ENCODE measurements at regions not wholly inside any gene's neighbourhood (a gene's known extent, or its start where the extent isn't known, plus 50 kb on each side); places are given as distances from the start of the nearest gene placed in this dataset.

GRCh38 chr5:164741376-164741775, 1236.0 kb downstream of the MAT2B start:
- no peak for TF ChIP-seq CTCF (IDR thresholded peaks at IDR 0.05; ENCODE audit: borderline replicate concordance, insufficient read depth, low read depth, low read length)
- H3K4me3 ChIP-seq (ENCODE audit: low read depth, low read length): no peak overlapping the region

DNA sequence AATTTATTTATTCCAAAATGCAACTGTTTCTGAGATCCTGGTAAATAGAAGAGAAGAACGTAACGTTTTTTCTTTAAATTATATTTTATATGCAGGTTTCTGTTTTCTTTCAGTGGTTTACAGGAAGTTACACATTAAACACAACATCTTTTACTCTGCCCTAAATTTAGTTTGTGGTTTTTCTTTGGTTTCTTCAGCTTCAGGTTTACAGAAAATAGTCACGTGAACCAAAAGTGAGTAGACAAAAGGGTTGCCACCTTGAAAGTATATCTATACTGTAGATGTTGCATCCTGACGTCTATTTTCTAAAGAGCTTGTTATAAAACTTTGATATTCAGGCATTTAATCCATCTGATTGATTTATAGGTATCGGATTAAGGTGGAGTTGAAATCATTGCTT, 1236.6 kb downstream of the MAT2B start:
- H3K4me3 ChIP-seq (ENCODE audit: low read depth, low read length): no peak overlapping the region
- TF ChIP-seq CTCF (IDR thresholded peaks at IDR 0.05; ENCODE audit: borderline replicate concordance, insufficient read depth, low read depth, low read length): no peak

- H3K4me3 ChIP-seq (ENCODE audit: low read depth, low read length): no peak overlapping the region
- TF ChIP-seq CTCF (IDR thresholded peaks at IDR 0.05; ENCODE audit: borderline replicate concordance, insufficient read depth, low read depth, low read length): no peak
Observed at GRCh38 chr5:164746723-164747122, 1241.3 kb downstream of the MAT2B start.

DNA sequence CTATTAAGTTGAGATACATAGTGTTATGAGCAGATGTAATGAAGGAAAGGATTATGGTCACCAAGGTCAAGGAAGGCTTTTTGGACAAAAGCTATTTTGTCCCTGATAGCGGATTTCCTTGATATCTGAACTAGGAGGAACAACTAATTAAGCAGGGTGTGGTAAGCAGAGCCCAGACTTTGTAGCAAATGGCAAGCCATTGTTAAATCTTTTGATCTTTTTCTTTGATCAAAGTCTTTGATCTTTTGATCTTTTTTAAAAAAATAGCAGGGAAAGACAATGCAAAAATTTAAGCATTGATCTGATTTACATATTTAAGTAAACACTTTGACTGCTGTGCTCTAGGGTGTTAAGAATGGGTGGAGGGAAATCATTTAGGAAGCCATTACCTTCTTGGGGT, 1242.0 kb downstream of the MAT2B start:
- TF ChIP-seq CTCF (IDR thresholded peaks at IDR 0.05; ENCODE audit: borderline replicate concordance, insufficient read depth, low read depth, low read length): no peak
- H3K4me3 ChIP-seq (ENCODE audit: low read depth, low read length): no peak overlapping the region

DNA sequence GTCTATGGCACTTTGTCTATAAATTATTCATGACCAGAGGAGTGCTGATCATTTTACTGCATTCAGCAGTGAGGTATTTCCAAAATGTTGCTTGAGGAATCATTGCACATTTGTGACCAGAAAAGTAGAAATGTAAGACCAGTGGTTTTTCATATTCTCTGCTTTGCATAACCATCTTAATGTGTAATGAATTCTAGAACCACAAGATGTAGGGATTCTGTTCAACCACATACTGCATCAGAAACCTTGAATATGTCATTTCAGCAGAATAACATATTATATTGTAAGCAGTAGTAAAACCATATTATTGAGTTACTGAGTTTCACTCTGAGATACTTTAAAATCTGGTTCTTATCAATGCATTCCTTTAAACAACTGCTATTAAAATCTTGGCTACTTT, 1243.4 kb downstream of the MAT2B start:
- no peak for TF ChIP-seq CTCF (IDR thresholded peaks at IDR 0.05; ENCODE audit: borderline replicate concordance, insufficient read depth, low read depth, low read length)
- H3K4me3 ChIP-seq (ENCODE audit: low read depth, low read length): no peak overlapping the region

DNA sequence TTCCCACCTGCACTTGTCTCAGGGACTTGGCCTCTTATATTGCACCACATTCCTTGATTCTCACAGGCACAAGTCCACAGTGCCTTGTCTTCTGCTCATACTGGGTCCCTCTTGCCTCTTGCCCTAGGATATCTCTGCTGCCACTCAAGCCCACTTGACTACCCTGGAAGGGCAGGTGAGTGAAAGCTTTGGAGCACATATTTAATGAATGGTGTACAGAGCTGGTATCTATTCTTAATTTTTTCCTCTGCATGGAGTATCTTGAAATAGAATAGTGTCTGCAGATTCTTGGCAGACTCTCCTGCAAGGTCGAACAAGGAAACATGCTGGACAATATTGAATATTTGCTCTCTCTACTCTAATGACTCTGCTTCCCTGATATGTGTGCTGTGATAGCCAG, 1248.0 kb downstream of the MAT2B start:
- H3K4me3 ChIP-seq (ENCODE audit: low read depth, low read length): no peak overlapping the region
- no peak for TF ChIP-seq CTCF (IDR thresholded peaks at IDR 0.05; ENCODE audit: borderline replicate concordance, insufficient read depth, low read depth, low read length)

DNA sequence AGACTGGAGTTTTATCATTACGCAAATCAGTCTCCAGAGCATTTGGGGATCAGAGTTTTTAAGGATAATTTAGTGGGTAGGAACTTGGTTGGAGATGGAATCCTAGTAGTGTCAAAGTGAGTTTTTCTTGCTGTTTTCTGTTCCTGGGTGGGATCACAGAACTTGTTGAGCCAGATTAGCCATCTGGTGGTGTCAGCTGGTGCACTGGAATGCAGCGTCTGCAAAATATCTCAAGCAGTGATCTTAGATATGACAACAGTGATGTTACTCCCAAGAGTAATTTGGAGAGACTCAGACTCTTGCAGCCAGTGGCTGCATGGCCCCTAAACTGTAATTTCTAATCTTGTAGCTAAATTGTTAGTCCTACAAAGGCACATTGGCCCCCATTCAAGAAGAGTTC, 1257.8 kb downstream of the MAT2B start:
- no peak for TF ChIP-seq CTCF (IDR thresholded peaks at IDR 0.05; ENCODE audit: borderline replicate concordance, insufficient read depth, low read depth, low read length)
- no peak overlapping the region for H3K4me3 ChIP-seq (ENCODE audit: low read depth, low read length)

Measured in GM12875 (cell line).